ENCODE measurements at regions not wholly inside any gene's neighbourhood (a gene's known extent, or its start where the extent isn't known, plus 50 kb on each side); places are given as distances from the start of the nearest gene placed in this dataset.

DNA sequence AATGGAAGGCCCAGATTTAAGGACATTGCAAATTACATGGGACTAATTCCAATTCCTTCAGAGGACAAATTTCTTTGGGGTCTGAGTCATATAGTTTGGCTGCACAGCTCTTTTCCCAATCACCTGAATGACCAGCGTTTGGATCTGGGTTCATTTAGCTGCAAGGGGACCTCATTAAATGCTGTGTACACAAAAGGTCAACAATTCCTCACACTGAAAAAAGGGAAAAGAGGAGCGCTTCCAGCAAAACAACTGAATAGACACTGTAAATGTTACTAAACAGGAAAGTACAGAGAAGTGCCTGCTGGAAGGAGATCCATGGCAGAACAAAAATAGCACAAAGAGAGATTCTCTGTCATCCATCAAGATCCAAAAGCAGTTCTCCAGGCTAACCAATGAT lies 356.0 kb upstream of the LMCD1 start:
- no peaks in the 10 kb centered on the region for H3K36me3 ChIP-seq (ENCODE audit: insufficient read depth, low read length)
- H3K9ac ChIP-seq (ENCODE audit: low read depth, low read length) = no peak overlapping the region
- H3K27me3 ChIP-seq (ENCODE audit: control insufficient read depth, insufficient read depth, low read length) = no peaks in the 10 kb centered on the region
- no peaks in the 10 kb centered on the region for H3K9me3 ChIP-seq (replicated peaks; ENCODE audit: low read length)
- no peak overlapping the region for H3K4me3 ChIP-seq (ENCODE audit: low read length)
- no peak overlapping the region for H3K4me2 ChIP-seq (ENCODE audit: low read length)
- no peaks in the 10 kb centered on the region for H3K4me1 ChIP-seq (ENCODE audit: control insufficient read depth, insufficient read depth, low read length)

DNA sequence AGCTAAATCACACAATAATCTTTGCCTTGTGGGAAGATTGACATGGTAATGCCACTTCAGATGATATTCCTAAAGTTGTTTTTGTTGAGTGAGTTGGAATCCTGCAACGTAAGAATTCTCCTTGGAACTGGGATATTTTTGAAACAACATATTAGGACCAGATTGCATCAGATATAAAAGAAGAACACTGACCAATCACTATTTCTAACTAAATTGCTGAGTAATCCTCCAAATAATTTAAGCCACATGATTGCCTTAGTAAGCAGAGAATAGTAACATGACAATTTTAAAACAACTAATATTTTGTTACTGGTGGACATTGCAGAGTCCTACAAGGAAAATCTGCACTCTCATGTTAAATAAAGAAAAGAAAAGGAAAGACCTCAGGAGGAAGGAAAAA lies 353.9 kb upstream of the LMCD1 start:
- no peak overlapping the region for H3K9ac ChIP-seq (ENCODE audit: low read depth, low read length)
- no peak overlapping the region for H3K4me2 ChIP-seq (ENCODE audit: low read length)
- H3K4me3 ChIP-seq (ENCODE audit: low read length) = no peak overlapping the region
- H3K27me3 ChIP-seq (ENCODE audit: control insufficient read depth, insufficient read depth, low read length) = no peaks in the 10 kb centered on the region
- no peaks in the 10 kb centered on the region for H3K9me3 ChIP-seq (replicated peaks; ENCODE audit: low read length)
- no peaks in the 10 kb centered on the region for H3K36me3 ChIP-seq (ENCODE audit: insufficient read depth, low read length)
- no peaks in the 10 kb centered on the region for H3K4me1 ChIP-seq (ENCODE audit: control insufficient read depth, insufficient read depth, low read length)

DNA sequence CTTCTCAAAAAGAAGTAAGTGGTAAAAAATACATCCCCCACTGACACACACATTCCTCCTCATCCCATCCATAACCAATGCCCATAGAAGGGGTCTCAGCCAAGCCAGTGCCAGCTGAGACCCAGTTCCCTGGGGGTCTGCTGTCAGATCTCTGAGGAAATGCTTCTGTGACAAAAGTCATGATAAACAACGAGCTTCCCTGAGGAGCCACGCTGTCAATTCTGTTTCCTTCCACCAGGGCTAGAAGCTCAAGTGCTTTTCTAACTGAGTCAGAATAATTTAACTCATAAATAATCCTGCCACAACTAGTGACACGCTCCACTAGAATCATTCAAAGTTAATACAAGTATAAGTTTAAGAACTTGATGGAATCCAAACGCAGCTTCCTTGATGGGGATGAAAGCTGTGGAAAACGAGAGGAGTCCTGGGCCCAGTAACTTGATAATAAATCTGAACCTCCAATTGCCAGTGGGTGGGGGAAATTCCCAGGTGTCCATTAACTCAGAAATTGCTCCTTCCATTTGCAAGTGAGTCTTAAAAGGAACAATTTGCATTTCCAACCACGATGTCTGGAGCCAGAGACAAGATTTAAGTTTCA lies 348.7 kb upstream of the LMCD1 start:
- no peaks in the 10 kb centered on the region for H3K4me1 ChIP-seq (ENCODE audit: control insufficient read depth, insufficient read depth, low read length)
- no peak overlapping the region for H3K9ac ChIP-seq (ENCODE audit: low read depth, low read length)
- H3K9me3 ChIP-seq (replicated peaks; ENCODE audit: low read length) = no peaks in the 10 kb centered on the region
- H3K4me2 ChIP-seq (ENCODE audit: low read length) = no peak overlapping the region
- H3K27me3 ChIP-seq (ENCODE audit: control insufficient read depth, insufficient read depth, low read length) = no peaks in the 10 kb centered on the region
- no peaks in the 10 kb centered on the region for H3K36me3 ChIP-seq (ENCODE audit: insufficient read depth, low read length)
- no peak overlapping the region for H3K4me3 ChIP-seq (ENCODE audit: low read length)

DNA sequence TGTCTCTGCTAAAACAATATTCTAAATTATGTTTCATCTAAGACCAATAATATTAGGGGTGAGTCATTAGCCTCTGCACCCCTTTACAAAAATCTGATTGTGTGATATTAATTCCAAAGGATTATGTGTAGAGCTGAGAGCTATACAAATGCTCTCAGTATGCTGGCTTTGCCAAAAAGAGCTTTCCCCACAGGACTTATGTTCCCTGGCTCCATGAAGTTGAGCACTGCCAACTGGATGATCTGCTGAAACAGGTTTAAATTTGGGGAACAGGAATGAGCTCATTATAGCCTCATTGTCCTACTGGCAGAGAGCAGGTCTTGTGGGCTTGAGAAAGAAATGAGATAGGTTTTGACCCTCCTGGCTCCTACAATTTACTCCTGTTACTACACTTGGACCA lies 347.8 kb upstream of the LMCD1 start:
- Histone ChIP-seq H3K36me3 (ENCODE audit: insufficient read depth, low read length) (no peaks in the 10 kb centered on the region), H3K27me3 (ENCODE audit: control insufficient read depth, insufficient read depth, low read length) (no peaks in the 10 kb centered on the region), H3K9ac (ENCODE audit: low read depth, low read length) (no peak overlapping the region), H3K4me3 (ENCODE audit: low read length) (no peak overlapping the region), H3K4me2 (ENCODE audit: low read length) (no peak overlapping the region), H3K9me3 (replicated peaks; ENCODE audit: low read length) (no peaks in the 10 kb centered on the region), H3K4me1 (ENCODE audit: control insufficient read depth, insufficient read depth, low read length) (no peaks in the 10 kb centered on the region)

DNA sequence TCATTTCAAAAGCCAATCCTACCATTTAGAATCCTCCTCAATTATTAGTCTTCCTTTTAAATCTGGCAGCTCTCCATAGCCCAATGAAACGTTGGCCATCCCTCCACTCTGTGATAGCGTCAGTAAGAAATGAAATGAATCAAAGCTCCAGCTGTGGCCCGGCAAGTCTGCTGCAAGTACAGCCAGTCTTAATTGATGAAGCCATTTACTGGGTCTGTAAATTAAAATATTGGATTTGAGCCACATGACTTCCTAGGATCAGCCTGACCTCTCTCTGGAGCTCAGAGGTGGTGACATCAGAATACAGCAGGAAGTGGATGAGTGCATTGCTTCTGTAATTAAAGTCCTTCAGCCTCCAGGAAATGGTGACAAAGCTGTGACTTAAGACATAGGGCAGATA lies 347.0 kb upstream of the LMCD1 start:
- Histone ChIP-seq H3K4me2 (ENCODE audit: low read length) (no peak overlapping the region), H3K36me3 (ENCODE audit: insufficient read depth, low read length) (no peaks in the 10 kb centered on the region), H3K4me1 (ENCODE audit: control insufficient read depth, insufficient read depth, low read length) (no peaks in the 10 kb centered on the region), H3K9ac (ENCODE audit: low read depth, low read length) (no peak overlapping the region), H3K9me3 (replicated peaks; ENCODE audit: low read length) (no peaks in the 10 kb centered on the region), H3K27me3 (ENCODE audit: control insufficient read depth, insufficient read depth, low read length) (no peaks in the 10 kb centered on the region), H3K4me3 (ENCODE audit: low read length) (no peak overlapping the region)

DNA sequence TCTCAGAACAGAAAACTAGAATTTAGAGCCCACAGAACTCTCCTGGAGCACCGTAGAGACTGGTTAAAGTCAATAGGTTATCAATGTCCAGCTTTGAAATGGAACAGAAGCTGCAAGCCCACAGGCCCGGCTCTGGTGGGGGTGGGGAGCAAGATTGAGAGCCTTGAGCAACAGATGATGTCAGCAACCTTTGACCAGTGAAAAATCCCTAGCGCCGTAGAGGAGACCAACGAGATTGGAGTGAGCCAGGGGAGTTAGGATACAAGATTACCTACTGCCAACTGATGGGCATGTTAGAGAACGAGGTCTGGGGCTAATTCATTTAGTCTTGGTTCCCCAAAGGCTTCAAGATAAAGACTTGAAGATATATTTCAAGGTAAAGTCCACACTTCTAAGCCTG lies 345.5 kb upstream of the LMCD1 start:
- no peak overlapping the region for H3K4me3 ChIP-seq (ENCODE audit: low read length)

DNA sequence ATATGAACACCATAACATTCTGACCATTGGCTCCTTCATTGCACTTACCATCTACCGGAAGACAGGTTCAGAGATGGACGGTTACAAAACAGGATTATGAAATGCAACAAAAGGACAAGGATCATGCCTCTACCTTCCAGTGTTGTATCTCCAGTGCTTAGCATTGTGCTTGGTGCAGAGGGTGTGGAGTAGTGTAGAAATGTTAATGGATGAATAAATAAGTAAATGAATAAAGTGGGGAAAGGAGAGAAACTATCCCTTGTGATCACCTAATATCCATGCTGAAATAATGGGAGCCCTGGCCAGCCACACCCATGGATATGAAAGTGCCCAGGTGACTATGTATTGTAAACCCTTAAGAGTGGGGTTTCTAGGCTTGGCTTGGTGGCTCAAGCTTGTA lies 344.8 kb upstream of the LMCD1 start:
- Histone ChIP-seq H3K4me3 (ENCODE audit: low read length) (no peak overlapping the region), H3K27me3 (ENCODE audit: control insufficient read depth, insufficient read depth, low read length) (no peaks in the 10 kb centered on the region), H3K36me3 (ENCODE audit: insufficient read depth, low read length) (no peaks in the 10 kb centered on the region), H3K9ac (ENCODE audit: low read depth, low read length) (no peak overlapping the region), H3K4me1 (ENCODE audit: control insufficient read depth, insufficient read depth, low read length) (no peaks in the 10 kb centered on the region), H3K4me2 (ENCODE audit: low read length) (no peak overlapping the region), H3K9me3 (replicated peaks; ENCODE audit: low read length) (no peaks in the 10 kb centered on the region)

More for the DNA sequence above, 345.5 kb upstream of the LMCD1 start:
- H3K9me3 ChIP-seq (replicated peaks; ENCODE audit: low read length) = no peaks in the 10 kb centered on the region
- H3K27me3 ChIP-seq (ENCODE audit: control insufficient read depth, insufficient read depth, low read length) = no peaks in the 10 kb centered on the region
- no peaks in the 10 kb centered on the region for H3K4me1 ChIP-seq (ENCODE audit: control insufficient read depth, insufficient read depth, low read length)
- no peaks in the 10 kb centered on the region for H3K36me3 ChIP-seq (ENCODE audit: insufficient read depth, low read length)
- H3K4me2 ChIP-seq (ENCODE audit: low read length) = no peak overlapping the region
- no peak overlapping the region for H3K9ac ChIP-seq (ENCODE audit: low read depth, low read length)

DNA sequence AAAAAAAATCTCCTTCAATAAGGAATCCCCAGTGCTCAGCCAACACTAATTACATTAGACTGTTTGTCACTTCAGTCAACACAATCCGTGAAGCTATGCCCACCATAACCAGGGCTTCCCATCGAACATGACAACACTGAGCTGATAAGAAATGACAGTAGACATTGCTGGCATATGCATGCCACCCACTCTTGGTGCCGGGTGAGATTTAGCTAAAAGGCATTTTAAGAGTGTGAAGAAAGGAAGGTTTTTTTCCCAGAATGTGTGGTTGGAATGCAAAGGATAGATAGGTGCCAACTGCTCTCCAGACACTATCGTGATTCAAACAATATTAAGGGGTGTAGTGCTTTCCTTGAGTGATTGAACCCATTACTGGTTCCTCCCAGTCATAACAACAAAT lies 344.0 kb upstream of the LMCD1 start:
- H3K4me1 ChIP-seq (ENCODE audit: control insufficient read depth, insufficient read depth, low read length) = no peaks in the 10 kb centered on the region
- no peaks in the 10 kb centered on the region for H3K27me3 ChIP-seq (ENCODE audit: control insufficient read depth, insufficient read depth, low read length)
- no peak overlapping the region for H3K4me2 ChIP-seq (ENCODE audit: low read length)
- H3K4me3 ChIP-seq (ENCODE audit: low read length) = no peak overlapping the region
- no peaks in the 10 kb centered on the region for H3K9me3 ChIP-seq (replicated peaks; ENCODE audit: low read length)
- H3K9ac ChIP-seq (ENCODE audit: low read depth, low read length) = no peak overlapping the region
- no peaks in the 10 kb centered on the region for H3K36me3 ChIP-seq (ENCODE audit: insufficient read depth, low read length)

DNA sequence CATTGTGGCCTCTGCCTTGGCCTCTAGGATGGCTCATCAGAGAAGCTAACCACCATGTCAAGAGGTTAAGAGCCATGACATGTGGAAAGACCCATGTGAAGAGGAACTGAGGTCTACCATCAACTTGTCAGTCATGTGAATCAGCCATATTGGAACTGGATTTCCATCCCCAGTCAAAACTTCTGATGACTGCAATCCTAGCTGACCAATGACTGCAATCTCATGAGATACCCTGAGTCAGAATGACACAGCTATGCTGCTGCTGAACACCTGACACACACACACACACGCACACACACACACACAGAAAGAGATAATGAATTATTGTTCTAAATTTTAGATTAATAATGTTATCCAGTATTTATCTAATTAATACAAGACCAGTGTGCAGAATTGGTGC lies 337.5 kb upstream of the LMCD1 start:
- no peaks in the 10 kb centered on the region for H3K27me3 ChIP-seq (ENCODE audit: control insufficient read depth, insufficient read depth, low read length)
- no peaks in the 10 kb centered on the region for H3K9me3 ChIP-seq (replicated peaks; ENCODE audit: low read length)
- no peaks in the 10 kb centered on the region for H3K4me1 ChIP-seq (ENCODE audit: control insufficient read depth, insufficient read depth, low read length)
- H3K9ac ChIP-seq (ENCODE audit: low read depth, low read length) = no peak overlapping the region
- no peaks in the 10 kb centered on the region for H3K36me3 ChIP-seq (ENCODE audit: insufficient read depth, low read length)
- H3K4me3 ChIP-seq (ENCODE audit: low read length) = no peak overlapping the region
- no peak overlapping the region for H3K4me2 ChIP-seq (ENCODE audit: low read length)

DNA sequence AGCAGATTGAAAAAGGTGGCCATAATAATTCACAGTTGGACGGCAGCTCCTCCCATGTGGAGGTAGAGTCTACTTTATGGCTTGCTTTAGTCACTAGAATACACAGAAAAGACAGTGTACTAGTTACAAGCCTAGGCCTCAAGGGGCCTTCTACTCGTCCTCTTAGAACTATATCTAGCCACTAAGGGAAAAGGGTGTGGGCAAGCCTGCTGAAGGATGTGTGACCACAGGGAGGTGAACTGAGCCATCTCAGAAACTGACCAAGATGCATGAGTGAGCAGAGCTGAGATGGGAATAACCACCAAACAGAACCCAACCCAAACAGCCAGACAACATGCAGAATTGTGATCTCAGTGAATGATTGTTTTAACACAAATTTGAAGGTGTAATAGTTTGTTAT lies 335.6 kb upstream of the LMCD1 start:
- Histone ChIP-seq H3K27me3 (ENCODE audit: control insufficient read depth, insufficient read depth, low read length) (no peaks in the 10 kb centered on the region), H3K9ac (ENCODE audit: low read depth, low read length) (no peak overlapping the region), H3K4me2 (ENCODE audit: low read length) (no peak overlapping the region), H3K4me3 (ENCODE audit: low read length) (no peak overlapping the region), H3K9me3 (replicated peaks; ENCODE audit: low read length) (no peaks in the 10 kb centered on the region), H3K36me3 (ENCODE audit: insufficient read depth, low read length) (no peaks in the 10 kb centered on the region), H3K4me1 (ENCODE audit: control insufficient read depth, insufficient read depth, low read length) (no peaks in the 10 kb centered on the region)

DNA sequence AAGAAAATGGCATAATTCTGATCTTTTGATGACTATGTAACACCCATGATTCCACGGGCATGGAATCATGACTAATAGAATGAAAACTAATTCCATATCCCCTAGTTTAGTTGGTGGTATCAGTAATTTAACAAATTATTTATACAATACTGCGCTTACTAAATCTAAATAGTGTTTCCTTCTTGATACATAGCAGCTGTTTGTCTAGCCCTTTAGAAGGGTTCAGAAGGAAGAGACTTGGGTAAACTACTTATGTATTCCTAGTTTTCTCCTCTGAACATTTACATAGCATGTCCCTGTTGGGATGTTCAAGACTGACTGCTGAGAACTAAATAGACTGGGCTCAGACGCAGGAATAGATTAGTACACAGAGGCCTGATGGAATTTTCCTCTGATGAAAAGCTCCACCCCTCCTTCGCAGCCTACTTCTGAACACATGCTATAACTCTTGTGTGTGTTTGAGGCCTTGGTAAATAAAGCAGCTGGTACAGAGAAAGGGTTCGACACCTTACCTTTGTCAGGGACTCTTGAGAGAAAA lies 330.6 kb upstream of the LMCD1 start:
- H3K4me3 ChIP-seq (ENCODE audit: low read length) = no peak overlapping the region
- H3K36me3 ChIP-seq (ENCODE audit: insufficient read depth, low read length) = no peaks in the 10 kb centered on the region
- no peaks in the 10 kb centered on the region for H3K4me1 ChIP-seq (ENCODE audit: control insufficient read depth, insufficient read depth, low read length)
- peaks cover 10% of the 10 kb centered on the region for H3K27me3 ChIP-seq (ENCODE audit: control insufficient read depth, insufficient read depth, low read length)
- no peaks in the 10 kb centered on the region for H3K9me3 ChIP-seq (replicated peaks; ENCODE audit: low read length)
- no peak overlapping the region for H3K4me2 ChIP-seq (ENCODE audit: low read length)
- no peak overlapping the region for H3K9ac ChIP-seq (ENCODE audit: low read depth, low read length)

DNA sequence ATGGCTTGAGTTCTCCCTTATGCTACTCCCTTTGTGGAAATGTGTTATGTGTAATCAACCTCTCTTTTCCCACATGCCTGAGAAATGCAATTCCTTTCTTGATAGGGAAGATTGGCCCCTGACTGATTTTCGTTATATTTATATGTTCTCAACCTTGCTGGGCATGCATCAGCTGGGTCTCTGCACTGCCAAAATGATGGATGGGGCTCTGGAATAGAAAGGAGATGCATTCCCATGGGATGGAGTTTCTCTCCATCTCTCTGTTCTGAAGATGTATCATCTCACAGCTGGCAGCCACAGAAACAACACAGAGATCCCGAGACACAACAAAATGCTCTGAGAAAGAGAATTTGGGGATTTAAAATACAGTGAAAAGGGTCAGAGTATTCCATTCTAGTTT lies 327.7 kb upstream of the LMCD1 start:
- no peak overlapping the region for H3K4me2 ChIP-seq (ENCODE audit: low read length)
- no peaks in the 10 kb centered on the region for H3K4me1 ChIP-seq (ENCODE audit: control insufficient read depth, insufficient read depth, low read length)
- no peaks in the 10 kb centered on the region for H3K36me3 ChIP-seq (ENCODE audit: insufficient read depth, low read length)
- peaks cover 13% of the 10 kb centered on the region for H3K27me3 ChIP-seq (ENCODE audit: control insufficient read depth, insufficient read depth, low read length)
- no peak overlapping the region for H3K4me3 ChIP-seq (ENCODE audit: low read length)
- H3K9ac ChIP-seq (ENCODE audit: low read depth, low read length) = no peak overlapping the region
- no peaks in the 10 kb centered on the region for H3K9me3 ChIP-seq (replicated peaks; ENCODE audit: low read length)
